ENCODE measurements at regions not wholly inside any gene's neighbourhood (a gene's known extent, or its start where the extent isn't known, plus 50 kb on each side); places are given as distances from the start of the nearest gene placed in this dataset.

DNA sequence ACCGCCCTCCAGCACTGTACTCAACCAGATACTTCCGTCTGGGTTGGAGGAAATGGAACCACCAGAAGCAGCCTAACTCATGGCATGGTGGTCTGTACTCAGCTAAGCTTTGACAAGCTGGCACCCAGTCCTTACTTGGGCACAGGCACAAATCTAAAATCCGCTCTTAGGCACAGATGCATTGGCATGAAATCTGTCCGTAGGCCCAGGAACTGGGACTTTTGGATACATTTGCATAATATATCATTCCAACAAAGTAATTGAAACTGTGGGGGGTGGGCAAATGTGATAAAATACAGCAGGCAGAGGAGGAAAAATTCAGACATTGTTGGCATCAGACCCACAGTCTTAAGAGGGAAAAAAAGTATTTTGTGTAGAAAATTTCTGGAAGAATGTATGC lies 75.4 kb downstream of the C3orf85 start:
- TF ChIP-seq, protein P1, sequence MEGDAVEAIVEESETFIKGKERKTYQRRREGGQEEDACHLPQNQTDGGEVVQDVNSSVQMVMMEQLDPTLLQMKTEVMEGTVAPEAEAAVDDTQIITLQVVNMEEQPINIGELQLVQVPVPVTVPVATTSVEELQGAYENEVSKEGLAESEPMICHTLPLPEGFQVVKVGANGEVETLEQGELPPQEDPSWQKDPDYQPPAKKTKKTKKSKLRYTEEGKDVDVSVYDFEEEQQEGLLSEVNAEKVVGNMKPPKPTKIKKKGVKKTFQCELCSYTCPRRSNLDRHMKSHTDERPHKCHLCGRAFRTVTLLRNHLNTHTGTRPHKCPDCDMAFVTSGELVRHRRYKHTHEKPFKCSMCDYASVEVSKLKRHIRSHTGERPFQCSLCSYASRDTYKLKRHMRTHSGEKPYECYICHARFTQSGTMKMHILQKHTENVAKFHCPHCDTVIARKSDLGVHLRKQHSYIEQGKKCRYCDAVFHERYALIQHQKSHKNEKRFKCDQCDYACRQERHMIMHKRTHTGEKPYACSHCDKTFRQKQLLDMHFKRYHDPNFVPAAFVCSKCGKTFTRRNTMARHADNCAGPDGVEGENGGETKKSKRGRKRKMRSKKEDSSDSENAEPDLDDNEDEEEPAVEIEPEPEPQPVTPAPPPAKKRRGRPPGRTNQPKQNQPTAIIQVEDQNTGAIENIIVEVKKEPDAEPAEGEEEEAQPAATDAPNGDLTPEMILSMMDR (IDR thresholded peaks at IDR 0.05; ENCODE audit: poor library complexity): no peak
- TF ChIP-seq EZH2phosphoT487 (IDR thresholded peaks at IDR 0.05; ENCODE audit: low read depth, severe bottlenecking, unreplicated experiment): no peak
- no peak for TF ChIP-seq EZH2 (IDR thresholded peaks at IDR 0.05; ENCODE audit: borderline replicate concordance)

All from hepatocyte (in vitro differentiated cells).